ENCODE measurements at regions not wholly inside any gene's neighbourhood (a gene's known extent, or its start where the extent isn't known, plus 50 kb on each side); places are given as distances from the start of the nearest gene placed in this dataset.

- TF ChIP-seq CTCF (IDR thresholded peaks at IDR 0.05; ENCODE audit: low read depth, low read length) = no peak
- in situ Hi-C loops (cut with HindIII; ENCODE audit: low sequenced_read_pairs) = no loop called here
- DNase-seq (ENCODE audit: low read depth, low spot score) = no peak
- H3K4me3 ChIP-seq (ENCODE audit: low read depth, low read length) = no peak overlapping the region
Observed at GRCh38 chr20:11011653-11012052, 337.9 kb upstream of the JAG1 start.

GRCh38 chr20:11012975-11013374, 339.2 kb upstream of the JAG1 start:
- H3K4me3 ChIP-seq (ENCODE audit: low read depth, low read length) = no peak overlapping the region
- DNase-seq (ENCODE audit: low read depth, low spot score) = peak; percentile 18
- in situ Hi-C loops (cut with HindIII; ENCODE audit: low sequenced_read_pairs) = no loop called here
- TF ChIP-seq CTCF (IDR thresholded peaks at IDR 0.05; ENCODE audit: low read depth, low read length) = no peak

GRCh38 chr20:11013801-11014200, 340.0 kb upstream of the JAG1 start:
- TF ChIP-seq CTCF (IDR thresholded peaks at IDR 0.05; ENCODE audit: low read depth, low read length) = no peak
- DNase-seq (ENCODE audit: low read depth, low spot score) = no peak
- in situ Hi-C loops (cut with HindIII; ENCODE audit: low sequenced_read_pairs) = no loop called here
- H3K4me3 ChIP-seq (ENCODE audit: low read depth, low read length) = no peak overlapping the region

- no peak for DNase-seq (ENCODE audit: low read depth, low spot score)
- H3K4me3 ChIP-seq (ENCODE audit: low read depth, low read length) = no peak overlapping the region
- TF ChIP-seq CTCF (IDR thresholded peaks at IDR 0.05; ENCODE audit: low read depth, low read length) = no peak
- in situ Hi-C loops (cut with HindIII; ENCODE audit: low sequenced_read_pairs) = no loop called here
Observed at GRCh38 chr20:11015440-11015839, 341.6 kb upstream of the JAG1 start.

GRCh38 chr20:11017446-11017845, 343.6 kb upstream of the JAG1 start:
- TF ChIP-seq CTCF (IDR thresholded peaks at IDR 0.05; ENCODE audit: low read depth, low read length) = no peak
- in situ Hi-C loops (cut with HindIII; ENCODE audit: low sequenced_read_pairs) = no loop called here
- H3K4me3 ChIP-seq (ENCODE audit: low read depth, low read length) = no peak overlapping the region
- no peak for DNase-seq (ENCODE audit: low read depth, low spot score)

- H3K4me3 ChIP-seq (ENCODE audit: low read depth, low read length) = no peak overlapping the region
- TF ChIP-seq CTCF (IDR thresholded peaks at IDR 0.05; ENCODE audit: low read depth, low read length) = no peak
- no peak for DNase-seq (ENCODE audit: low read depth, low spot score)
- in situ Hi-C loops (cut with HindIII; ENCODE audit: low sequenced_read_pairs) = no loop called here
Observed at GRCh38 chr20:11018668-11019170, 344.9 kb upstream of the JAG1 start.

- in situ Hi-C loops (cut with HindIII; ENCODE audit: low sequenced_read_pairs) = no loop called here
- TF ChIP-seq CTCF (IDR thresholded peaks at IDR 0.05; ENCODE audit: low read depth, low read length) = no peak
- no peak overlapping the region for H3K4me3 ChIP-seq (ENCODE audit: low read depth, low read length)
- DNase-seq (ENCODE audit: low read depth, low spot score) = no peak
Observed at GRCh38 chr20:11020712-11021111, 346.9 kb upstream of the JAG1 start.

Data from astrocyte of the spinal cord (primary cell).